ENCODE measurements at regions not wholly inside any gene's neighbourhood (a gene's known extent, or its start where the extent isn't known, plus 50 kb on each side); places are given as distances from the start of the nearest gene placed in this dataset.

DNA sequence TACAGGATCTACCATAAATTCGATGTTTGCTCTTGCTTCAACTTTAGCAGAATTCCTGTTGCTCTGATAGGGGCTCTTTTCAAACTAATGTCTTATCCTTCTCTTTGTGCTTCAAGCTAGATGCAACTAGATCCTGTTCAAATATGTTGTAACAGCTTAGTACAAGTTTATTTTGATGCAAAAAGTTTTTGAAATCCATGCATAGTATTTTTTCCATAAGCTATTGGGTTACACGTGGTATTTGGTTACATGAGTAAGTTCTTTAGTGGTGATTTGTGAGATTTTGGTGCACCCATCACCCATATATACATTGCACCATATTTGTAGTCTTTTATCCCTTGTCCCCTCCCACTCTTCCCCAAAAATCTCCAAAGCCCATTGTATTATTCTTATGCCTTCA is 907.7 kb downstream of the LTN1 start:
- DNase-seq (ENCODE audit: low read depth), result no peak
- TF ChIP-seq, protein P1, sequence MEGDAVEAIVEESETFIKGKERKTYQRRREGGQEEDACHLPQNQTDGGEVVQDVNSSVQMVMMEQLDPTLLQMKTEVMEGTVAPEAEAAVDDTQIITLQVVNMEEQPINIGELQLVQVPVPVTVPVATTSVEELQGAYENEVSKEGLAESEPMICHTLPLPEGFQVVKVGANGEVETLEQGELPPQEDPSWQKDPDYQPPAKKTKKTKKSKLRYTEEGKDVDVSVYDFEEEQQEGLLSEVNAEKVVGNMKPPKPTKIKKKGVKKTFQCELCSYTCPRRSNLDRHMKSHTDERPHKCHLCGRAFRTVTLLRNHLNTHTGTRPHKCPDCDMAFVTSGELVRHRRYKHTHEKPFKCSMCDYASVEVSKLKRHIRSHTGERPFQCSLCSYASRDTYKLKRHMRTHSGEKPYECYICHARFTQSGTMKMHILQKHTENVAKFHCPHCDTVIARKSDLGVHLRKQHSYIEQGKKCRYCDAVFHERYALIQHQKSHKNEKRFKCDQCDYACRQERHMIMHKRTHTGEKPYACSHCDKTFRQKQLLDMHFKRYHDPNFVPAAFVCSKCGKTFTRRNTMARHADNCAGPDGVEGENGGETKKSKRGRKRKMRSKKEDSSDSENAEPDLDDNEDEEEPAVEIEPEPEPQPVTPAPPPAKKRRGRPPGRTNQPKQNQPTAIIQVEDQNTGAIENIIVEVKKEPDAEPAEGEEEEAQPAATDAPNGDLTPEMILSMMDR (IDR thresholded peaks at IDR 0.05; ENCODE audit: low read length, missing control alignments), result no peak
- H3K4me3 ChIP-seq (replicated peaks; ENCODE audit: low read depth, low read length), result no peak overlapping the region

DNA sequence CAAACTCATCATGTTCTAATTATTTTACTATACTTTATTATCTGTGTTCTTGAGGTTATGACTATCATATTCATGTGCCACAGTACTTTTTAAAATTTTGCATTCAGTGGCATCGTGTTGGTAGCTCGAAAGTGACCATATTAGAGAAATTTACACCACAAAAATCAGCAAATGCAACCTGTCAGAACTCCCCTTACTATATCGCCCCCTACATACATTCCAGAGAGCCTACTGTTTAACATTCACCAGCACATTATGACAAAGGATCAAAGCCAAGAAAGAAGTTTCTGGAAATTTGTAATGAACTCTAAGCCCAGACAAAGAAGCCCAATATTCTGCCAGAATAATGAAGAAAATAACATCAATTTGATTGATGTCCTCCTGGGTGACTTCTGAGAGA is 909.3 kb downstream of the LTN1 start:
- DNase-seq (ENCODE audit: low read depth), result no peak
- TF ChIP-seq, protein P1 (IDR thresholded peaks at IDR 0.05; ENCODE audit: low read length, missing control alignments), result no peak

DNA sequence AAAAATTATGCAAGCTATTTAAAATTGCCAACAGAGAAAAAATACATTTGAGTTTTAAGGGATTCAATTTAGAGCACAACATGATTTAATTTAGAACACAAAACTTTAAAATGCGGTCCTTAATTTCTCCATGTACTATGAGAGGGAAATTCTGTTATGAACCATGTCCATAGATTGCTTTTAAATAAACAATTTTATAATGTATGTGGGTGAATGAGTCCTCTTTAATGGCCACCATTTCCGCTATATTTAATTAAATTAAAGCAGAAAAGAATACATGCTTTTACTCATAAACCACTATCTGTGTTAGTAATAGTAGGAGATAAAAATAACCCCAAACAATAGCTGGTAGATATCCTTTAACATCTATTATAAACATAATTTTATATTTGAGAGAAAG is 914.6 kb downstream of the LTN1 start:
- TF ChIP-seq, protein P1 (IDR thresholded peaks at IDR 0.05; ENCODE audit: low read length, missing control alignments), result no peak
- no peak for DNase-seq (ENCODE audit: low read depth)
- H3K4me3 ChIP-seq (replicated peaks; ENCODE audit: low read depth, low read length), result no peak overlapping the region

More for the DNA sequence above, 909.3 kb downstream of the LTN1 start:
- no peak overlapping the region for H3K4me3 ChIP-seq (replicated peaks; ENCODE audit: low read depth, low read length)

DNA sequence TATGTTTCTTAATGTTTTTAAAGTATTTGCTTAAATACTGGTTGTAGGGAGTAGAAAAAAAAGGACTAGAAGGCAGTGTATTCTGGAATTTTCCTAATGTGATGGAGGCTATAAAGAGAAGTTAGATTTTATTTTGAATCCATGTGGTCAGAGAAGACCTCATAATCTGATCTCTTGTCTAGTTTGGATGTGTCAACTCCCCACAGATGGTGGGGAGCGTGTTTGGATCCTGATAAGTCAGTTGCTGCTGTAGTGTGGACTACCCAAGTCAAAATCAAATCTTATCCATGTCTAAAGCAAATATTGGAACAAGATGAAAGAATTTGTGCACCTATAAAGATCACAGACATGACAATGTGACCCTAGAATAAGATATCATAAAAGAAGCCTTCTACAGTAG is 918.0 kb downstream of the LTN1 start:
- DNase-seq (ENCODE audit: low read depth), result no peak
- TF ChIP-seq, protein P1 (IDR thresholded peaks at IDR 0.05; ENCODE audit: low read length, missing control alignments), result no peak
- H3K4me3 ChIP-seq (replicated peaks; ENCODE audit: low read depth, low read length), result no peak overlapping the region

DNA sequence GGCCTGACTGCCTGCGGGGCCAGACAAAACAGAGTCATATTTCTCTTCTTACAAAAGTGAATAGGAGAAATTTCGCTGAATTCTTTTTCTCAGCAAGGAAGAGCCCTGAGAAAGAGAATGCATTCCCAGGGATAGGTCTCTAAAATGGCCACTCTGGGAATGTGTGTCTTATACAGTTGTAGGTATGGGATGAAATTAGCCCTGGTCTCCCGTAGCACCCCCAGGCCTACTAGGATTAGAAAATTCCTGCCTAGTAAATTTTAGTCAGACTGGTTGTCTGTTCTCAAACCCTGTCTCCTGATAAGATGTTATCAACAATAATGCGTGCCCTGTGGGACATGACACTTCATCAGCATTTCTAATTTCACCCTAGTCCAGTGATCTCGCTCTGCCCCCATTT is 920.1 kb downstream of the LTN1 start:
- no peak overlapping the region for H3K4me3 ChIP-seq (replicated peaks; ENCODE audit: low read depth, low read length)
- no peak for DNase-seq (ENCODE audit: low read depth)
- TF ChIP-seq, protein P1 (IDR thresholded peaks at IDR 0.05; ENCODE audit: low read length, missing control alignments), result no peak

DNA sequence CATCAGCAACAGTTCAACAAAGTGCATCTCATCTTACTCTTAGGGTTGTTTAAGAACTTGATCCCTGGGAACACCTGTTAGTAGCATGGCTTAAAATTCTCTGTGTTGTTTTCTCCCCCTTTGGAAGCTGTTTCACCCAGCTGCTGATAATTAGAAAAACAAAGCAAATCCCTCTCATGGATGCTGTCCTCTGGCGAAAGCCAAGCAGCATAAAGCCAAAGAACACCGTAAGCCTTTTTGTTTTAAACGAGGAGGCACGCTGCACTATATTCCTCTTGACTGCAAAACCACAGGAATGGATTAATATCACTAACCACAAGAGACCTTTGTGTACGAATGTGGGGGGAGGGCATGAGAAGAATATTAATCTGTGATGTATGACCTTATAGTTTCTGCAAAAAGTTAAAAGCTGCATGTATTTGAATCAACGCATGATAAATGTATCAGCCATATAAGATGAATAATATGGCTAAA is 923.2 kb downstream of the LTN1 start:
- TF ChIP-seq, protein P1 (IDR thresholded peaks at IDR 0.05; ENCODE audit: low read length, missing control alignments), result no peak
- no peak overlapping the region for H3K4me3 ChIP-seq (replicated peaks; ENCODE audit: low read depth, low read length)
- DNase-seq (ENCODE audit: low read depth), result peak; percentile 78
